Osteoblast (primary cell): ENCODE measurements at regions not wholly inside any gene's neighbourhood (a gene's known extent, or its start where the extent isn't known, plus 50 kb on each side); places are given as distances from the start of the nearest gene placed in this dataset.

ENCODE experiments used
- DNase-seq: peaks from one replicate; pipeline ENCODE4 v3.0.0; 2011; ENCODE audit warnings: low spot score, mixed read lengths; ENCODE audit not compliant: insufficient read length; ENCODE audit errors: missing footprints
- H2AFZ ChIP-seq: 2 replicates; pipeline ENCODE4 v1.6.0; 2011; ENCODE audit warnings: mild to moderate bottlenecking, low read length
- H3K27ac ChIP-seq: 2 replicates; pipeline ENCODE4 v1.5.1; 2011; ENCODE audit warnings: mild to moderate bottlenecking, low read depth, low read length, moderate library complexity
- H3K27me3 ChIP-seq: 2 replicates; pipeline ENCODE4 v1.6.0; 2012; ENCODE audit warnings: mild to moderate bottlenecking, control low read depth, inconsistent platforms, low read length, moderate library complexity; ENCODE audit not compliant: insufficient read depth
- H3K36me3 ChIP-seq: 2 replicates; pipeline ENCODE4 v1.5.1; 2011; ENCODE audit warnings: mild to moderate bottlenecking, low read length, control low read depth, moderate library complexity; ENCODE audit not compliant: insufficient read depth
- H3K4me1 ChIP-seq: 2 replicates; pipeline ENCODE4 v1.5.1; 2011; ENCODE audit warnings: mild to moderate bottlenecking, low read length, control low read depth, moderate library complexity; ENCODE audit not compliant: insufficient read depth
- H3K4me2 ChIP-seq: 2 replicates; pipeline ENCODE4 v1.6.0; 2011; ENCODE audit warnings: mild to moderate bottlenecking, low read length; ENCODE audit not compliant: insufficient read depth
- H3K4me3 ChIP-seq: fragments of 200-600 bp; sonication (generic); 3 replicates; pipeline ENCODE4 v1.5.1; 2012; ENCODE audit warnings: mild to moderate bottlenecking, low read length, inconsistent platforms; ENCODE audit not compliant: insufficient read depth
- H3K79me2 ChIP-seq: 2 replicates; pipeline ENCODE4 v1.6.0; 2012; ENCODE audit warnings: mild to moderate bottlenecking, low read length, control low read depth, inconsistent platforms; ENCODE audit not compliant: insufficient read depth
- H3K9me3 ChIP-seq: 2 replicates; pipeline ENCODE4 v1.5.1; 2011; ENCODE audit warnings: low read depth, low read length, control low read depth
- H4K20me1 ChIP-seq: 2 replicates; pipeline ENCODE4 v1.6.0; 2012; ENCODE audit warnings: mild to moderate bottlenecking, low read length, control low read depth; ENCODE audit not compliant: insufficient read depth
- TF ChIP-seq, protein P1 (sequence below): IDR thresholded peaks from 2 replicates; pipeline ENCODE4 v1.5.1; 2011; ENCODE audit warnings: mild to moderate bottlenecking, low read depth, low read length, moderate library complexity; ENCODE audit errors: extremely low read depth

DNA sequence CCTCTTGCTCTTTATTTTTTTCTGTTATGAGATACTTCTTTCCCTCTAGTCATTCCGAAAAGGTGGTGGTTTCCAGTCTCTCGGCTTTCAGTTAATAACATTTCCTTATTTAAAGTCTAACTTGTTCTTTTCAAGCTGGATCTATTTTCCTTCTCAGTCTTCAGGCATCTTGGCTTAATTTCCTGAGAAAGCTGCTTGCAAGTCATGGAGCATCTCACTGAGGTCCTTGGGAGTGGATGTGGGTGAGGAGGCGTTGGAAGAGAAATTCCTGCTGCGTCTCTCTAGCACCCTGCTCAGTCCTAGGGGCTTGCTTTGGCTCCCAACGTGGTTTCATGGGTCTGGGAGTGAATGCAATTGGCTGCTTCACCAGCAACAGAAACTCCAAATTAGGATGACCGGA, 210.2 kb upstream of the MKI67 start:
- no peaks in the 10 kb centered on the region for H4K20me1 ChIP-seq
- no peaks in the 10 kb centered on the region for H3K4me1 ChIP-seq
- H3K79me2 ChIP-seq: no peaks in the 10 kb centered on the region
- no peak for DNase-seq
- no peak overlapping the region for H3K4me2 ChIP-seq
- no peaks in the 10 kb centered on the region for H3K9me3 ChIP-seq
- H3K27ac ChIP-seq: no peak overlapping the region
- H3K27me3 ChIP-seq: no peaks in the 10 kb centered on the region
- no peak overlapping the region for H2AFZ ChIP-seq
- no peak overlapping the region for H3K4me3 ChIP-seq
- H3K36me3 ChIP-seq: no peaks in the 10 kb centered on the region
- TF ChIP-seq, protein P1, sequence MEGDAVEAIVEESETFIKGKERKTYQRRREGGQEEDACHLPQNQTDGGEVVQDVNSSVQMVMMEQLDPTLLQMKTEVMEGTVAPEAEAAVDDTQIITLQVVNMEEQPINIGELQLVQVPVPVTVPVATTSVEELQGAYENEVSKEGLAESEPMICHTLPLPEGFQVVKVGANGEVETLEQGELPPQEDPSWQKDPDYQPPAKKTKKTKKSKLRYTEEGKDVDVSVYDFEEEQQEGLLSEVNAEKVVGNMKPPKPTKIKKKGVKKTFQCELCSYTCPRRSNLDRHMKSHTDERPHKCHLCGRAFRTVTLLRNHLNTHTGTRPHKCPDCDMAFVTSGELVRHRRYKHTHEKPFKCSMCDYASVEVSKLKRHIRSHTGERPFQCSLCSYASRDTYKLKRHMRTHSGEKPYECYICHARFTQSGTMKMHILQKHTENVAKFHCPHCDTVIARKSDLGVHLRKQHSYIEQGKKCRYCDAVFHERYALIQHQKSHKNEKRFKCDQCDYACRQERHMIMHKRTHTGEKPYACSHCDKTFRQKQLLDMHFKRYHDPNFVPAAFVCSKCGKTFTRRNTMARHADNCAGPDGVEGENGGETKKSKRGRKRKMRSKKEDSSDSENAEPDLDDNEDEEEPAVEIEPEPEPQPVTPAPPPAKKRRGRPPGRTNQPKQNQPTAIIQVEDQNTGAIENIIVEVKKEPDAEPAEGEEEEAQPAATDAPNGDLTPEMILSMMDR: no peak

DNA sequence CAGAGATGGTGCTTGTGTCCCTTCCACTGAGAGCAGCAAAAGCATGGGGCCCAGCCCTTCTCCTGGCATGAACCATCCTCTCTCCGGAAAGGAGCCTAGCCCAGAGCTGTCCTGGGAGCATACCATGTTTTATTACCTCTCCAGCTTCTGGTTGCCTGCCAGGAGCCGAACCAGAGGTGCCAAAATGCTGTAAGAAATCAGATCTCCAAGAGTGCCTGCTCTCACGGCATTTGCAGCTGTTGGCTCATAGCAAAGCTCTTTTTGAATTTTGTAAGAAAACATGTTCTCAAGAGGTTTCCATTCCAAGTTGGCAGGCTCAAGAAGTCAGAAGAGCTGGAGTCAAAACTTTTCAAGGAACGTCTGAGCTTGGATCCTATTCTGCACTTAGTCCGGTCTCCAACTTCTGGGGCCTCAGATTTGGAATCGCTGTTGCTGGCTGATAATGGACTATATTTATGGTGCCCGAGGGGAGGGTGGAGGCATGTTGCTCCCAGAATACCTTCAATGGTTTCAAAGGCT, 211.7 kb upstream of the MKI67 start:
- no peaks in the 10 kb centered on the region for H3K36me3 ChIP-seq
- H3K4me3 ChIP-seq: no peak overlapping the region
- H3K4me2 ChIP-seq: no peak overlapping the region
- TF ChIP-seq, protein P1: no peak
- no peaks in the 10 kb centered on the region for H3K9me3 ChIP-seq
- H3K79me2 ChIP-seq: no peaks in the 10 kb centered on the region
- no peaks in the 10 kb centered on the region for H3K4me1 ChIP-seq
- no peak overlapping the region for H3K27ac ChIP-seq
- no peak overlapping the region for H2AFZ ChIP-seq
- H3K27me3 ChIP-seq: no peaks in the 10 kb centered on the region
- H4K20me1 ChIP-seq: no peaks in the 10 kb centered on the region
- DNase-seq: no peak

GRCh38 chr10:128338951-128339350, 212.7 kb upstream of the MKI67 start:
- Histone ChIP-seq H3K79me2 (no peaks in the 10 kb centered on the region), H3K4me3 (no peak overlapping the region), H3K27ac (no peak overlapping the region), H3K4me1 (no peaks in the 10 kb centered on the region), H3K27me3 (no peaks in the 10 kb centered on the region), H3K36me3 (no peaks in the 10 kb centered on the region), H2AFZ (no peak overlapping the region), H4K20me1 (no peaks in the 10 kb centered on the region), H3K9me3 (no peaks in the 10 kb centered on the region), H3K4me2 (no peak overlapping the region)
- DNase-seq: no peak
- TF ChIP-seq, protein P1: no peak

GRCh38 chr10:128339753-128340152, 213.5 kb upstream of the MKI67 start:
- H2AFZ ChIP-seq: no peak overlapping the region
- H3K27me3 ChIP-seq: no peaks in the 10 kb centered on the region
- H3K4me2 ChIP-seq: no peak overlapping the region
- no peaks in the 10 kb centered on the region for H3K79me2 ChIP-seq
- H4K20me1 ChIP-seq: no peaks in the 10 kb centered on the region
- DNase-seq: no peak
- TF ChIP-seq, protein P1: no peak
- no peaks in the 10 kb centered on the region for H3K36me3 ChIP-seq
- no peak overlapping the region for H3K27ac ChIP-seq
- no peaks in the 10 kb centered on the region for H3K4me1 ChIP-seq
- no peak overlapping the region for H3K4me3 ChIP-seq
- no peaks in the 10 kb centered on the region for H3K9me3 ChIP-seq
